Kidney (tissue), 13 donors: ENCODE measurements at regions not wholly inside any gene's neighbourhood (a gene's known extent, or its start where the extent isn't known, plus 50 kb on each side); places are given as distances from the start of the nearest gene placed in this dataset.

ENCODE experiments used
- DNase-seq, 5 donors: peaks; one replicate each; pipeline ENCODE4 v3.0.0-alpha.2; 2013 to 2020
- FAIRE-seq: peaks from 2 replicates; lab custom pipeline; 2012; peaks lifted over from hg19 to GRCh38; lab: Jason Lieb, UNC
- H3K27ac ChIP-seq, 2 donors: one replicate each; pipeline ENCODE4 v1.7.0; 2013; ENCODE audit warnings: low read depth in 2 of 2, low read length in 2 of 2, inconsistent platforms in 1 of 2
- H3K27me3 ChIP-seq: one replicate; pipeline ENCODE4 v1.7.1; 2013; ENCODE audit warnings: low read length, inconsistent platforms; ENCODE audit not compliant: control insufficient read depth, insufficient read depth
- H3K36me3 ChIP-seq, 3 donors: one replicate each; pipeline versions ENCODE4 v1.7.0 to v1.7.1; 2013; ENCODE audit warnings: low read length in 3 of 3, control low read depth in 1 of 3, inconsistent platforms in 1 of 3; ENCODE audit not compliant: insufficient read depth in 3 of 3, control insufficient read depth in 2 of 3
- H3K4me1 ChIP-seq, 3 donors: one replicate each; pipeline versions ENCODE4 v1.7.0 to v1.7.1; 2013; ENCODE audit warnings: low read length in 3 of 3, inconsistent platforms in 1 of 3, low read depth in 1 of 3; ENCODE audit not compliant: control insufficient read depth in 2 of 3, insufficient read depth in 2 of 3
- H3K4me3 ChIP-seq, 3 donors: one replicate each; pipeline versions ENCODE4 v1.7.0 to v1.8.1; 2013; ENCODE audit warnings: low read length in 3 of 3, control low read depth in 1 of 3, inconsistent platforms in 1 of 3
- H3K9ac ChIP-seq, 3 donors: one replicate each; pipeline versions ENCODE4 v1.7.0 to v1.7.1; 2013; ENCODE audit warnings: low read length in 3 of 3, control low read depth in 1 of 3, inconsistent platforms in 1 of 3
- H3K9me3 ChIP-seq, 3 donors: one replicate each; pipeline versions ENCODE4 v1.7.0 to v1.7.1; 2013; ENCODE audit warnings: low read length in 3 of 3, control low read depth in 1 of 3, inconsistent platforms in 1 of 3; ENCODE audit not compliant: control insufficient read depth in 2 of 3, insufficient read depth in 1 of 3
- CTCF ChIP-seq: IDR thresholded peaks from 3 replicates; pipeline ENCODE4 v1.5.1; 2012; ENCODE audit warnings: mild to moderate bottlenecking, moderate library complexity, borderline replicate concordance; ENCODE audit not compliant: insufficient read depth; ENCODE audit errors: extremely low read depth
- intact Hi-C: fragments of 100-400 bp; cut with DNase I; formaldehyde crosslinking; loops from one replicate; pipeline ENCODE4 v1.11.1; 2022
- donor health status: control.
- donor health status: control.
- donor health status: control.
- donor health status: control.
- donor health status: control.
- donor health status: DM: yes; HTN: yes; CAD: no.
- donor health status: Normal renal cell carcinoma (clear cell type).

GRCh38 chr22:44409211-44409973 is 88.6 kb downstream of the RTL6 start:
- peak in 3 of 5 donors; percentile 10 to 53 (median 39) for DNase-seq
- TF ChIP-seq CTCF = no peak

GRCh38 chr22:44408829-44409192 is 89.2 kb downstream of the RTL6 start:
- H3K36me3 ChIP-seq = no peaks in the 10 kb centered on the region

More at GRCh38 chr22:44409211-44409973, 88.6 kb downstream of the RTL6 start:
- Histone ChIP-seq H3K4me3 (no peak overlapping the region), H3K36me3 (no peaks in the 10 kb centered on the region), H3K4me1 (no peaks in the 10 kb centered on the region), H3K9me3 (no peaks in the 10 kb centered on the region), H3K27me3 (no peaks in the 10 kb centered on the region), H3K27ac (no peak overlapping the region), H3K9ac (no peak overlapping the region)
- no peak for FAIRE-seq
- intact Hi-C loops = no loop called here

GRCh38 chr22:44407987-44408828 is 89.8 kb downstream of the RTL6 start:
- no peak overlapping the region for H3K9ac ChIP-seq
- DNase-seq (peak in 3 of 5 donors; percentile 6 to 41 (median 30)), FAIRE-seq (no peak)

More at GRCh38 chr22:44408829-44409192, 89.2 kb downstream of the RTL6 start:
- no peak for FAIRE-seq
- Histone ChIP-seq H3K4me3 (no peak overlapping the region), H3K27me3 (no peaks in the 10 kb centered on the region), H3K4me1 (no peaks in the 10 kb centered on the region), H3K27ac (no peak overlapping the region), H3K9ac (no peak overlapping the region), H3K9me3 (no peaks in the 10 kb centered on the region)
- peak in 3 of 5 donors; percentile 8 to 44 (median 25) for DNase-seq
- TF ChIP-seq CTCF = no peak
- intact Hi-C loops = no loop called here

More at GRCh38 chr22:44407987-44408828, 89.8 kb downstream of the RTL6 start:
- intact Hi-C loops = no loop called here
- Histone ChIP-seq H3K4me3 (no peak overlapping the region), H3K9me3 (no peaks in the 10 kb centered on the region), H3K36me3 (no peaks in the 10 kb centered on the region), H3K4me1 (no peaks in the 10 kb centered on the region), H3K27me3 (no peaks in the 10 kb centered on the region), H3K27ac (no peak overlapping the region)
- TF ChIP-seq CTCF = no peak
